ENCODE measurements at regions not wholly inside any gene's neighbourhood (a gene's known extent, or its start where the extent isn't known, plus 50 kb on each side); places are given as distances from the start of the nearest gene placed in this dataset.

DNA sequence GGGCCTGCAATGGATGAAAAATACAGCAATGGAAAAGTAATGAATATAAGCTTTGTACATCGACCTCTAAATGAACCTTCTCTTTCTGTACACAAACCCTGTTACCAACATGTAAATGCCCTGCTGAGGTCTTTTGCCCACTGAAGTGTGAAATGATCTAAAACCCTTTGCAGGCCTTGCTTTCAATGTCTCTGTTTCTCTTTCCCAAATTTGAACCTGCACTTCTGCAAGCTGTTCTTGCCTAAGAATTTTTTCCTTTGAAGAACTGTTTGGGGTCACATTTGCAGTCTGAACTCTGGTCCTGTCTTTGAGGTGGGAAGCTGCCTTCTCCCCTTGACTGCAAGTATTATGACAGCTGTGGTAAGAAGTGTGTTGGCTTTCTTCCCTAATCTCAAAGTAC is 1237.1 kb downstream of the FAM181B start:
- TF ChIP-seq, protein P1, sequence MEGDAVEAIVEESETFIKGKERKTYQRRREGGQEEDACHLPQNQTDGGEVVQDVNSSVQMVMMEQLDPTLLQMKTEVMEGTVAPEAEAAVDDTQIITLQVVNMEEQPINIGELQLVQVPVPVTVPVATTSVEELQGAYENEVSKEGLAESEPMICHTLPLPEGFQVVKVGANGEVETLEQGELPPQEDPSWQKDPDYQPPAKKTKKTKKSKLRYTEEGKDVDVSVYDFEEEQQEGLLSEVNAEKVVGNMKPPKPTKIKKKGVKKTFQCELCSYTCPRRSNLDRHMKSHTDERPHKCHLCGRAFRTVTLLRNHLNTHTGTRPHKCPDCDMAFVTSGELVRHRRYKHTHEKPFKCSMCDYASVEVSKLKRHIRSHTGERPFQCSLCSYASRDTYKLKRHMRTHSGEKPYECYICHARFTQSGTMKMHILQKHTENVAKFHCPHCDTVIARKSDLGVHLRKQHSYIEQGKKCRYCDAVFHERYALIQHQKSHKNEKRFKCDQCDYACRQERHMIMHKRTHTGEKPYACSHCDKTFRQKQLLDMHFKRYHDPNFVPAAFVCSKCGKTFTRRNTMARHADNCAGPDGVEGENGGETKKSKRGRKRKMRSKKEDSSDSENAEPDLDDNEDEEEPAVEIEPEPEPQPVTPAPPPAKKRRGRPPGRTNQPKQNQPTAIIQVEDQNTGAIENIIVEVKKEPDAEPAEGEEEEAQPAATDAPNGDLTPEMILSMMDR (IDR thresholded peaks at IDR 0.05), result no peak
- no peak for TF ChIP-seq POLR2A (IDR thresholded peaks at IDR 0.05)
